ENCODE measurements at regions not wholly inside any gene's neighbourhood (a gene's known extent, or its start where the extent isn't known, plus 50 kb on each side); places are given as distances from the start of the nearest gene placed in this dataset.

- ATAC-seq (peak in 1 of 2 donors; percentile 40), DNase-seq (no peak)
- intact Hi-C loops (cut with DNase I), result no loop called here
Observed at GRCh38 chr10:33735464-33735923, 401.0 kb upstream of the NRP1 start.

- intact Hi-C loops (cut with DNase I), result no loop called here
- ATAC-seq, result no peak
- no peak for DNase-seq
Observed at GRCh38 chr10:33734393-33735155, 400.1 kb upstream of the NRP1 start.

- DNase-seq (no peak), ATAC-seq (no peak)
- intact Hi-C loops (cut with DNase I), result no loop called here
Observed at GRCh38 chr10:33733058-33733457, 398.6 kb upstream of the NRP1 start.

GRCh38 chr10:33732161-33732680, 397.8 kb upstream of the NRP1 start:
- intact Hi-C loops (cut with DNase I), result no loop called here
- DNase-seq (no peak), ATAC-seq (no peak)

GRCh38 chr10:33731322-33731721, 396.9 kb upstream of the NRP1 start:
- ATAC-seq (no peak), DNase-seq (no peak)
- intact Hi-C loops (cut with DNase I), result no loop called here

- intact Hi-C loops (cut with DNase I), result no loop called here
- DNase-seq (no peak), ATAC-seq (no peak)
Observed at GRCh38 chr10:33725430-33725829, 391.0 kb upstream of the NRP1 start.

GRCh38 chr10:33723181-33723580, 388.7 kb upstream of the NRP1 start:
- intact Hi-C loops (cut with DNase I), result no loop called here
- no peak for ATAC-seq
- no peak for DNase-seq

GRCh38 chr10:33722067-33722466, 387.6 kb upstream of the NRP1 start:
- DNase-seq (no peak), ATAC-seq (no peak)
- intact Hi-C loops (cut with DNase I), result no loop called here

GRCh38 chr10:33721509-33721908, 387.0 kb upstream of the NRP1 start:
- DNase-seq, result no peak
- intact Hi-C loops (cut with DNase I), result no loop called here

GRCh38 chr10:33720161-33720560, 385.7 kb upstream of the NRP1 start:
- no peak for ATAC-seq
- intact Hi-C loops (cut with DNase I), result no loop called here
- DNase-seq, result no peak

More at GRCh38 chr10:33721509-33721908, 387.0 kb upstream of the NRP1 start:
- ATAC-seq, result peak; percentile 53 to 68

GRCh38 chr10:33719005-33719703, 384.7 kb upstream of the NRP1 start:
- DNase-seq (peak; percentile 24), ATAC-seq (peak; percentile 38 to 45)
- intact Hi-C loops (cut with DNase I), result loop anchor here in 1 of 2 donors (5.0 kb wide), 1 partner anchor 382 kb away; no protein-coding TSS in a partner anchor

GRCh38 chr10:33716501-33717267, 382.2 kb upstream of the NRP1 start:
- intact Hi-C loops (cut with DNase I), result loop anchor here in 1 of 2 donors (5.0 kb wide), 1 partner anchor 379 kb away; no protein-coding TSS in a partner anchor
- DNase-seq, result no peak

GRCh38 chr10:33715303-33715975, 381.0 kb upstream of the NRP1 start:
- intact Hi-C loops (cut with DNase I), result loop anchor here in 1 of 2 donors (5.0 kb wide), 1 partner anchor 378 kb away; no protein-coding TSS in a partner anchor
- DNase-seq, result peak; percentile 37
- ATAC-seq, result peak; percentile 78 to 90

More at GRCh38 chr10:33716501-33717267, 382.2 kb upstream of the NRP1 start:
- ATAC-seq, result no peak

- DNase-seq (no peak), ATAC-seq (no peak)
- intact Hi-C loops (cut with DNase I), result no loop called here
Observed at GRCh38 chr10:33712825-33713224, 378.4 kb upstream of the NRP1 start.

GRCh38 chr10:33710006-33710405, 375.5 kb upstream of the NRP1 start:
- no peak for ATAC-seq
- intact Hi-C loops (cut with DNase I), result no loop called here
- no peak for DNase-seq

- intact Hi-C loops (cut with DNase I), result no loop called here
- ATAC-seq, result no peak
- no peak for DNase-seq
Observed at GRCh38 chr10:33709008-33709753, 374.7 kb upstream of the NRP1 start.

GRCh38 chr10:33708561-33708960, 374.1 kb upstream of the NRP1 start:
- no peak for ATAC-seq
- intact Hi-C loops (cut with DNase I), result no loop called here
- DNase-seq, result no peak

- intact Hi-C loops (cut with DNase I), result no loop called here
- peak; percentile 27 to 59 for ATAC-seq
- no peak for DNase-seq
Observed at GRCh38 chr10:33706746-33707145, 372.3 kb upstream of the NRP1 start.
